ENCODE measurements at regions not wholly inside any gene's neighbourhood (a gene's known extent, or its start where the extent isn't known, plus 50 kb on each side); places are given as distances from the start of the nearest gene placed in this dataset.

GRCh38 chr5:45062044-45062443, 253.3 kb downstream of the MRPS30 start:
- TF ChIP-seq POLR2A (IDR thresholded peaks at IDR 0.05; ENCODE audit: low read depth, low read length), result no peak
- no peak for TF ChIP-seq MYC (IDR thresholded peaks at IDR 0.05; ENCODE audit: low read depth, low read length)
- TF ChIP-seq FOS (IDR thresholded peaks at IDR 0.05; ENCODE audit: borderline replicate concordance, insufficient read depth, low read length), result no peak
- TF ChIP-seq CTCF (IDR thresholded peaks at IDR 0.05; ENCODE audit: extremely low read depth in 1 of 2, insufficient read depth in 1 of 2, low read depth in 1 of 2, low read length in 2 of 2), result no peak
- TF ChIP-seq, protein P1, sequence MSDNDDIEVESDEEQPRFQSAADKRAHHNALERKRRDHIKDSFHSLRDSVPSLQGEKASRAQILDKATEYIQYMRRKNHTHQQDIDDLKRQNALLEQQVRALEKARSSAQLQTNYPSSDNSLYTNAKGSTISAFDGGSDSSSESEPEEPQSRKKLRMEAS (IDR thresholded peaks at IDR 0.05; ENCODE audit: insufficient read depth, insufficient read length), result no peak
- no peak for TF ChIP-seq POLR2AphosphoS5 (IDR thresholded peaks at IDR 0.05; ENCODE audit: insufficient read depth, low read depth, low read length)
- TF ChIP-seq GATA2 (IDR thresholded peaks at IDR 0.05; ENCODE audit: insufficient read depth, insufficient read length, low read depth, low read length), result no peak
- TF ChIP-seq JUN (IDR thresholded peaks at IDR 0.05; ENCODE audit: borderline replicate concordance, insufficient read depth, insufficient read length, low read depth), result no peak
